Loucy (cell line): ENCODE measurements at regions not wholly inside any gene's neighbourhood (a gene's known extent, or its start where the extent isn't known, plus 50 kb on each side); places are given as distances from the start of the nearest gene placed in this dataset.
"Not testable (repeated sequence)": the region's sequence is repeated elsewhere in the genome, so short reads cannot be mapped to it uniquely, and the experiment has no call there.

ENCODE experiments used
- H2AFZ ChIP-seq: fragments of 200-600 bp; sonication (generic); 2 replicates; pipeline ENCODE4 v1.6.0; 2016; ENCODE audit warnings: antibody characterized with exemption, mild to moderate bottlenecking, low read length, moderate library complexity
- H3F3A ChIP-seq: fragments of 200-600 bp; 2 replicates; pipeline ENCODE4 v1.6.0; 2016; ENCODE audit warnings: antibody characterized with exemption, low read depth, mild to moderate bottlenecking
- H3K27me3 ChIP-seq: fragments of 200-600 bp; sonication (generic); 2 replicates; pipeline ENCODE4 v1.6.1; 2014; ENCODE audit warnings: low read length, mild to moderate bottlenecking; ENCODE audit not compliant: insufficient read depth, poor library complexity, severe bottlenecking
- H3K36me3 ChIP-seq: fragments of 200-600 bp; sonication (generic); 2 replicates; pipeline ENCODE4 v1.6.1; 2016; ENCODE audit warnings: low read length; ENCODE audit not compliant: insufficient read depth
- H3K4me1 ChIP-seq: fragments of 200-600 bp; sonication (generic); 2 replicates; pipeline ENCODE4 v1.5.1; 2014; ENCODE audit warnings: low read length, mild to moderate bottlenecking; ENCODE audit not compliant: insufficient read depth, poor library complexity, severe bottlenecking
- H3K4me2 ChIP-seq: fragments of 200-600 bp; sonication (generic); 2 replicates; pipeline ENCODE4 v1.6.0; 2014; ENCODE audit warnings: antibody characterized with exemption, low read length, low read depth, mild to moderate bottlenecking; ENCODE audit not compliant: poor library complexity, severe bottlenecking
- H3K4me3 ChIP-seq: fragments of 200-600 bp; sonication (generic); 2 replicates; pipeline ENCODE4 v1.5.1; 2014; ENCODE audit warnings: low read length, mild to moderate bottlenecking, mixed read lengths; ENCODE audit not compliant: poor library complexity, severe bottlenecking
- H3K79me2 ChIP-seq: fragments of 200-600 bp; sonication (generic); 2 replicates; pipeline ENCODE4 v1.6.1; 2014; ENCODE audit warnings: low read length; ENCODE audit not compliant: insufficient read depth
- H3K9ac ChIP-seq: fragments of 200-600 bp; sonication (generic); 2 replicates; pipeline ENCODE4 v1.6.0; 2014; ENCODE audit warnings: mild to moderate bottlenecking, low read depth, low read length, moderate library complexity; ENCODE audit not compliant: poor library complexity, severe bottlenecking
- H3K9me2 ChIP-seq: fragments of 200-600 bp; sonication (generic); replicated peaks from 2 replicates; pipeline ENCODE4 v1.6.1; 2016; ENCODE audit warnings: low read depth, low read length, mixed read lengths
- H3K9me3 ChIP-seq: fragments of 200-600 bp; sonication (generic); 2 replicates; pipeline ENCODE4 v1.6.1; 2014; ENCODE audit warnings: mild to moderate bottlenecking, antibody characterized with exemption, low read length, low read depth; ENCODE audit not compliant: insufficient read depth
- H4K20me1 ChIP-seq: fragments of 200-600 bp; sonication (generic); 2 replicates; pipeline ENCODE4 v1.6.0; 2014; ENCODE audit warnings: antibody characterized with exemption, low read length, mild to moderate bottlenecking; ENCODE audit not compliant: insufficient read depth, poor library complexity, severe bottlenecking
- CTCF ChIP-seq: fragments of 200-600 bp; sonication (generic); conservative IDR thresholded peaks from 2 replicates; pipeline ENCODE4 v1.5.1; 2014; ENCODE audit warnings: mild to moderate bottlenecking, antibody characterized with exemption, low read length
- EZH2phosphoT487 ChIP-seq: fragments of 200-600 bp; IDR thresholded peaks from 2 replicates; pipeline ENCODE4 v1.6.1; 2018; ENCODE audit warnings: antibody characterized with exemption, mild to moderate bottlenecking, moderate library complexity, borderline replicate concordance

DNA sequence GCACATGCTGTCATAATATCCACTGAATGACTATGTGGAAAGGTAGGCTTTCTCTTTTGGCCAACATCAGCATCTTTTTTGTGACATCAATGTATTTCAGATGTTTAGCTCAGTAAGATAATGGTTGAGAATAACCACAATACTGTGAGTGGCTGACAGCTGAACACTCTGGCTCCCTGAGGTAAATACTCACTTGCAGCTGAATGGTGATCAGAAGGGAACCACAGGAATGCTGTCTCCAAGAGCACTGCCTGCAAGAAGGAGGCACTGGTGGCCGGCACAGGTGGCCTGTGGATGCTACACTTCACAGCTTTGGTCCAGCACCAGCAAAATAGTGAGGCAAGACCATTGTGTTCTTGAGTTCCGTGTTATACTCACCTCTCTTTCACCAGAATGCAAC, 118.7 kb upstream of the PPM1J start:
- no peaks in the 10 kb centered on the region for H3K36me3 ChIP-seq
- no peaks in the 10 kb centered on the region for H3K79me2 ChIP-seq
- H3K9me3 ChIP-seq = no peaks in the 10 kb centered on the region
- H3K4me3 ChIP-seq = no peak overlapping the region
- H2AFZ ChIP-seq = no peak overlapping the region
- no peak overlapping the region for H3K4me2 ChIP-seq
- no peak for TF ChIP-seq CTCF
- H3K9me2 ChIP-seq = no peaks in the 10 kb centered on the region
- H3F3A ChIP-seq = no peaks in the 10 kb centered on the region
- H3K9ac ChIP-seq = no peak overlapping the region
- no peaks in the 10 kb centered on the region for H4K20me1 ChIP-seq
- H3K4me1 ChIP-seq = no peaks in the 10 kb centered on the region
- H3K27me3 ChIP-seq = no peaks in the 10 kb centered on the region

GRCh38 chr1:112832259-112832658, 117.1 kb upstream of the PPM1J start:
- H3K9me3 ChIP-seq, H3K9ac ChIP-seq, H3K27me3 ChIP-seq, H2AFZ ChIP-seq, H3F3A ChIP-seq, H3K4me1 ChIP-seq, H3K79me2 ChIP-seq, H3K9me2 ChIP-seq, H3K36me3 ChIP-seq, H3K4me2 ChIP-seq, H4K20me1 ChIP-seq, H3K4me3 ChIP-seq: not testable (repeated sequence)

DNA sequence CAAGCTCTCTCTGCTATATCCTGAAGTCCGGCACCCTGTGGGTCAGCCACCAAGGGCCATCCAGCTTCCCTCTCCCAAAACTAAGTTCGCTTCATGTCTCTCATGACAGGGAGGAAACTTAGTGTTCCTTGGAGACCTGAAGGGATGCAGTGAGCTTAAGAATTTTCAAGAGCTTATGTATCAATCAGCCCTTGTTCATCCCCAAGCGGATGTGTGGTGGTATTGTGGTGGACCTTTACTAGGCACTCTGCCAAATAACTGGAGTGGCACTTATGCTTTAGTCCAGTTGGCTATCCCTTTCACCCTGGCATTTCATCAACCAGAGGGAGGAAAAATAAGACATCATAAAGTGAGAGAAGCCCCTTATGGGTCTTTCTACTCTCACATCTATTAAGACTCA, 114.6 kb upstream of the PPM1J start:
- not testable (repeated sequence) for H3K9me2 ChIP-seq, H3K9ac ChIP-seq, H3K79me2 ChIP-seq, H3K9me3 ChIP-seq, H2AFZ ChIP-seq, H4K20me1 ChIP-seq, H3K27me3 ChIP-seq, H3K4me1 ChIP-seq, H3K4me2 ChIP-seq, H3F3A ChIP-seq, H3K36me3 ChIP-seq, H3K4me3 ChIP-seq

DNA sequence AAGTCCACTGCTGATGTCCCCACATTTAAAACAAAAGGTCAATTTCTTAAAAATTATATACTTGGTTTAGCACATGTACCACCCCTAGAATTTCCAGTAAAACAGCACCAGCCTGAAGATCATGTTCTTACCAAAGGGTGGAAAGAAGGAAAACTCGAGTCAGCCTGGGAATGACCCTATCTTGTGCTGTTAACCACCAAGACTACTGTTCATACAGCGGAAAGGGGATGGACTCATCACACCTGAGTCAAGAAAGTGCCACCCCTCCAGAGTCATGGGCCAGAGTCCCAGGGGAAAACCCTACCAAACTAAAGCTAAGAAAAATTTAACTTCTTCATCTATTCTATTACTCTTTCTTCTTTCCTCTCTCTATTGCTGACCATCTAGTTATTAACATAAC, 113.6 kb upstream of the PPM1J start:
- Histone ChIP-seq H3K9me2 (no peaks in the 10 kb centered on the region), H3K4me1 (no peaks in the 10 kb centered on the region), H3K4me2 (no peak overlapping the region), H3K79me2 (no peaks in the 10 kb centered on the region), H2AFZ (no peak overlapping the region), H4K20me1 (no peaks in the 10 kb centered on the region), H3K36me3 (no peaks in the 10 kb centered on the region), H3F3A (no peaks in the 10 kb centered on the region), H3K9ac (no peak overlapping the region), H3K9me3 (no peaks in the 10 kb centered on the region), H3K27me3 (no peaks in the 10 kb centered on the region), H3K4me3 (no peak overlapping the region)
- no peak for TF ChIP-seq EZH2phosphoT487
- TF ChIP-seq CTCF = no peak

- not testable (repeated sequence) for H3K36me3 ChIP-seq, H4K20me1 ChIP-seq, H3K27me3 ChIP-seq, H2AFZ ChIP-seq, H3K4me3 ChIP-seq, H3K79me2 ChIP-seq, H3K4me2 ChIP-seq, H3F3A ChIP-seq, H3K9ac ChIP-seq, H3K4me1 ChIP-seq, H3K9me2 ChIP-seq, H3K9me3 ChIP-seq
These were observed 112.3 kb upstream of the PPM1J start for GRCh38 chr1:112827391-112827790.
